KMS-11 (cell line): ENCODE measurements at regions not wholly inside any gene's neighbourhood (a gene's known extent, or its start where the extent isn't known, plus 50 kb on each side); places are given as distances from the start of the nearest gene placed in this dataset.

Source experiments
- H2AFZ ChIP-seq: fragments of 200-600 bp; sonication (generic); 2 replicates; pipeline ENCODE4 v1.6.1; 2016; ENCODE audit warnings: antibody characterized with exemption, mixed run types, low read depth
- H3K27ac ChIP-seq: fragments of 200-600 bp; sonication (generic); 2 replicates; pipeline ENCODE4 v1.6.1; 2016; ENCODE audit warnings: mild to moderate bottlenecking, mixed run types
- H3K27me3 ChIP-seq: fragments of 200-600 bp; sonication (generic); 2 replicates; pipeline ENCODE4 v1.6.1; 2017; ENCODE audit warnings: mild to moderate bottlenecking, low read depth, mixed run types, moderate library complexity; ENCODE audit not compliant: insufficient read depth
- H3K36me3 ChIP-seq: fragments of 200-600 bp; sonication (generic); 2 replicates; pipeline ENCODE4 v1.6.1; 2017; ENCODE audit warnings: mild to moderate bottlenecking, mixed run types; ENCODE audit not compliant: insufficient read depth
- H3K4me1 ChIP-seq: fragments of 200-600 bp; sonication (generic); 2 replicates; pipeline ENCODE4 v1.6.1; 2016; ENCODE audit warnings: mild to moderate bottlenecking, low read depth, mixed run types; ENCODE audit not compliant: poor library complexity, severe bottlenecking
- H3K4me2 ChIP-seq: fragments of 200-600 bp; sonication (generic); 2 replicates; pipeline ENCODE4 v1.7.0; 2016; ENCODE audit warnings: mild to moderate bottlenecking, mixed run types
- H3K4me3 ChIP-seq: fragments of 200-600 bp; sonication (generic); IDR thresholded peaks from 2 replicates; pipeline ENCODE4 v1.6.1; 2017; ENCODE audit warnings: low read depth, low read length, mixed read lengths; ENCODE audit not compliant: insufficient read depth
- H3K79me2 ChIP-seq: fragments of 200-600 bp; sonication (generic); 2 replicates; pipeline ENCODE4 v1.6.1; 2016; ENCODE audit warnings: low read depth, mixed run types; ENCODE audit not compliant: insufficient read depth
- H3K9ac ChIP-seq: fragments of 200-600 bp; sonication (generic); 2 replicates; pipeline ENCODE4 v1.6.1; 2016; ENCODE audit warnings: mild to moderate bottlenecking, mixed run types
- H4K20me1 ChIP-seq: fragments of 200-600 bp; sonication (generic); 2 replicates; pipeline ENCODE4 v1.6.1; 2016; ENCODE audit warnings: mild to moderate bottlenecking, mixed run types; ENCODE audit not compliant: insufficient read depth
- TF ChIP-seq, protein P1 (sequence below): fragments of 200-600 bp; sonication (generic); conservative IDR thresholded peaks from 2 replicates; pipeline ENCODE4 v1.6.1; 2017; ENCODE audit warnings: low read depth, mild to moderate bottlenecking, antibody characterized with exemption, low read length, moderate library complexity, mixed read lengths

DNA sequence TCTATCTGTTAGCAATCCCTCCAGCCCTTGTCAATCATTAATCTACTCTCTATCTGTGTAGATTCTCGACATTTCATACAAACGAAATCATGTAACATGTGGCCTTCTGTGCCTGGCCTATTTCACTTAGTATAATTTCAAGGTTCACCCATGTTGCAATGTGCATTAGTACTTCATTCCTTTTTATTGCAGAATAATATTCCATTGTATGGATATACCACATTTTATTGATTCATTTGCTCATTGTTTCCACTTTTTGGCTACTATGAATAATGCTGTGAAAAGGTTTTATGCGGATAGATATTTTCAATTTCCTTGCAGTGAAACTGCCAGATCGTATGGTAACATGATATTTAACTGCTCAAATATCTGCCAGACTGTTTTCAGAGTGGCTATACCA lies 100.1 kb downstream of the MIAT start:
- no peaks in the 10 kb centered on the region for H3K36me3 ChIP-seq
- no peak overlapping the region for H3K4me2 ChIP-seq
- TF ChIP-seq, protein P1, sequence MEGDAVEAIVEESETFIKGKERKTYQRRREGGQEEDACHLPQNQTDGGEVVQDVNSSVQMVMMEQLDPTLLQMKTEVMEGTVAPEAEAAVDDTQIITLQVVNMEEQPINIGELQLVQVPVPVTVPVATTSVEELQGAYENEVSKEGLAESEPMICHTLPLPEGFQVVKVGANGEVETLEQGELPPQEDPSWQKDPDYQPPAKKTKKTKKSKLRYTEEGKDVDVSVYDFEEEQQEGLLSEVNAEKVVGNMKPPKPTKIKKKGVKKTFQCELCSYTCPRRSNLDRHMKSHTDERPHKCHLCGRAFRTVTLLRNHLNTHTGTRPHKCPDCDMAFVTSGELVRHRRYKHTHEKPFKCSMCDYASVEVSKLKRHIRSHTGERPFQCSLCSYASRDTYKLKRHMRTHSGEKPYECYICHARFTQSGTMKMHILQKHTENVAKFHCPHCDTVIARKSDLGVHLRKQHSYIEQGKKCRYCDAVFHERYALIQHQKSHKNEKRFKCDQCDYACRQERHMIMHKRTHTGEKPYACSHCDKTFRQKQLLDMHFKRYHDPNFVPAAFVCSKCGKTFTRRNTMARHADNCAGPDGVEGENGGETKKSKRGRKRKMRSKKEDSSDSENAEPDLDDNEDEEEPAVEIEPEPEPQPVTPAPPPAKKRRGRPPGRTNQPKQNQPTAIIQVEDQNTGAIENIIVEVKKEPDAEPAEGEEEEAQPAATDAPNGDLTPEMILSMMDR: no peak
- no peak overlapping the region for H3K4me3 ChIP-seq
- no peak overlapping the region for H3K9ac ChIP-seq
- H2AFZ ChIP-seq: no peak overlapping the region
- H3K79me2 ChIP-seq: no peaks in the 10 kb centered on the region
- H3K27ac ChIP-seq: no peak overlapping the region
- no peaks in the 10 kb centered on the region for H3K27me3 ChIP-seq
- no peaks in the 10 kb centered on the region for H4K20me1 ChIP-seq
- no peaks in the 10 kb centered on the region for H3K4me1 ChIP-seq

DNA sequence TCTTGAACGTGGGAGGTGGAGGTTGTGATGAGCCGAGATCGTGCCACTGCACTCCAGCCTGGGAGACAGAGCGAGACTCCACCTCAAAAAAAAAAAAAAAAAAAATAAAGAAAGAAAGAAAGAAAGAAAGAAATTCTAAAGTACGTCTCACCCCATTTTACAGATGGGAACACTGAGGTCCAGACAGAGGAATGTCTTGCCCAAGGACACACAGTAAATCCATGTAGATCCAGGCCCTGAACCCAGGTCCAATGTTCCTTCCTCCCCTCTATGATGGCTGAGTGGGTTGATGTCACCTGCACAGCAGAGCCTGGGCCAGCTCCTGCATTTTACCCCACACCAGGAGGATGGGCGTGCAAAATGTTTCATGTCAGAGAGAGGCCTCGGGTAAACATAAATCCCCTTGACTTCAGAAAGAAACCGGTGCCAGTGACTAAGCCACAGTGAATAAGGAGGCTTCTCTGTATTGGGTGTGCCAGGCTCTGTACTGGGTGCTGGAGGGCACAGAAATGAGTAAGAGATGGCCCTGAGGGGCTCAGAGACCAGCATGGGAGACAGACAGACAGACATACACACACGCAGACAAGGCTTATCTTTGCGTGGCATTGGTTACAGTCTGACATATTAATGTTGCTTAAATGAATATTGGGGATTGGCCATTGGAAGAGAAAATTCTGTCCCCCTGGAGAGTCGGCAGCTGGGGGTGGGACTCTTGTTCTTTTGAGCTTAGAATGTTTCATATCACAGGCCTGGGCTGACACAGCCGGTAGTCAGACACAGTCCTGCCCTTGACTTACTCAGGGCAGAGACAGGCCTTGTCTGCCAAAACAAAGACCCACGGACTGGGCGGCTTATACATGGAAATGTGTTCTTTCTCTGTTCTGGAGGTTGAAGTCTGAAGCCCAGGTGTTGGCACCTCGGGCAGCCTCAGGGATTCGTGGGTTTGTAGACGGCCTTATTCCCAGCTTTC lies 105.4 kb downstream of the MIAT start:
- TF ChIP-seq, protein P1: no peak
- Histone ChIP-seq H3K4me2 (no peak overlapping the region), H3K36me3 (no peaks in the 10 kb centered on the region), H3K9ac (no peak overlapping the region), H3K4me1 (no peaks in the 10 kb centered on the region), H3K4me3 (no peak overlapping the region), H2AFZ (no peak overlapping the region), H3K79me2 (no peaks in the 10 kb centered on the region), H3K27me3 (no peaks in the 10 kb centered on the region), H3K27ac (no peak overlapping the region), H4K20me1 (no peaks in the 10 kb centered on the region)

DNA sequence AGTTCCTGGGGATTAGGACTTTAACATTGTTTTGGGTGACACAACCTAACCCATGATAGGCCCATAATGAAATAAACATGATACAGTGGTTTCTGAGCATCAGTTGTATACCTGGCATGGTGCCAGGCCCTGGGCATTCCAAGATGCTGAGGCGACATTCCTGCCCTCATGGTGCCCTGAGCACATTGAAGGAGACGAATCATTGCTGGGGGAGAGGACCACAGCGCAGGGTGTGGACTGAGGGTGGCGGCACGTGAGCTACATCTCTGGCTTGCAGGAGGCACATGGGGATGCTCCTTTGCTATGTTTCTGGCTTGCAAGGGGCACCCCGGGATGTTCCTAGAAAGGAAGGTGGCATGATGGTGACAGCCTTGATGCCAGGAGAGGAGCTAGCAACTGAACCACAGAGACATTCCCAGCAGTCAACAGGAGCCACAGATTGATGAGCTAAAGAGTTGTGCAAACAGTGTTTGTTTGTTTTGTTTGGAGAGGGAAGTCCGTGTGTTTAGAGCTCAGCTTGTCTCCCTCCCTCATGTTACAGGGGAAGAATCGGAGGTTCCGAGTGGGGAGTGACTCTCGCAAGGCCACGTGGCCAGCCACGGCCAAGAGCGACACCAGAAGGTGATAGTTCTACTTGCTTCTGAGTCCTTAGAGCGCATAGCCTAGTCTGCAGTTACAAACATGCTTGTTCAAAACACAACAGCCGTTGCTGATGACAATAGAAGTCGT lies 106.4 kb downstream of the MIAT start:
- TF ChIP-seq, protein P1: no peak
- H3K27ac ChIP-seq: no peak overlapping the region

DNA sequence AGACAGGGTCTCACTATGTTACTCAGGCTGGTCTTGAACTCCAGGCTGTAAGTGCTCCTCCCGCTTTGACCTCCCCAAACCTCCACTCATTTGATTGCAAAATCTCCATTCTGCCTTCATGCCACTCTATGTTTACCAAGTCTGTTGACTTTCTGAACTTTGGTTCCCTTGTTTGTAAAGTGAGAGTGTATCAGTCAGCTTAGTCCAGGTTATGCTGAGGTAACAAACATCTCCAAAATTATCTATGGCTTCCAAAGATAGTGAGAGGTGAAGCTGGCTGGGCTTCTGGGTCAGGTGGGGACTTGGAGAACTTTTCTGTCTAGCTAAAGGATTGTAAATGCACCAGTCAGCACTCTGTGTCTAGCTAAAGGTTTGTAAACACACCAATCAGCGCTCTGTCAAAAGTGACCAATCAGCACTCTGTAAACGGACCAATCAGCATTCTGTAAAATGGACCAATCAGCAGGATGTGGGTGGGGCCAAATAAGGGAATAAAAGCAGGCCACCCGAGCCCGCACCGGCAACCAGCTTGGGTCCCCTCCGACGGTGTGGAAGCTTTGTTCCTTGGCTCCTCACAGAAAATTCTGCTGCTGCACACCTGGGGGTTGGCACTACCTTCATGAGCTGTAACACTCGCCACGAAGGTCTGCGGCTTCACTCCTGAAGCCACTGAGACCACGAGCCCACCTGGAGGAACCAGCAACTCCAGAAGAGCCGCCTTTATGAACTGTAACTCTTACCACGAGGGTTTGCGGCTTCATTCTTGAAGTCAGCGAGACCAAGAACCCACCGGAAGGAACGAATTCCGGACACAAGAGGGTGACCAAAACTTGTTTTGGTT lies 109.3 kb downstream of the MIAT start:
- H3K27me3 ChIP-seq: no peaks in the 10 kb centered on the region
- H3K4me3 ChIP-seq: no peak overlapping the region
- no peak overlapping the region for H2AFZ ChIP-seq
- H4K20me1 ChIP-seq: no peaks in the 10 kb centered on the region
- no peaks in the 10 kb centered on the region for H3K79me2 ChIP-seq
- H3K4me2 ChIP-seq: no peak overlapping the region
- TF ChIP-seq, protein P1: no peak
- H3K36me3 ChIP-seq: no peaks in the 10 kb centered on the region
- H3K27ac ChIP-seq: no peak overlapping the region
- no peaks in the 10 kb centered on the region for H3K4me1 ChIP-seq
- H3K9ac ChIP-seq: no peak overlapping the region

More for the DNA sequence above, 106.4 kb downstream of the MIAT start:
- H3K4me2 ChIP-seq: no peak overlapping the region
- no peaks in the 10 kb centered on the region for H3K27me3 ChIP-seq
- no peak overlapping the region for H3K9ac ChIP-seq
- no peaks in the 10 kb centered on the region for H3K36me3 ChIP-seq
- no peak overlapping the region for H3K4me3 ChIP-seq
- H4K20me1 ChIP-seq: no peaks in the 10 kb centered on the region
- H3K4me1 ChIP-seq: no peaks in the 10 kb centered on the region
- H3K79me2 ChIP-seq: no peaks in the 10 kb centered on the region
- no peak overlapping the region for H2AFZ ChIP-seq
